SK-N-MC (cell line): ENCODE measurements at regions not wholly inside any gene's neighbourhood (a gene's known extent, or its start where the extent isn't known, plus 50 kb on each side); places are given as distances from the start of the nearest gene placed in this dataset.

ENCODE experiments used
- EZH2 ChIP-seq: fragments of 200-600 bp; sonication (generic); IDR thresholded peaks from one replicate; pipeline ENCODE4 v1.6.1; 2017; ENCODE audit warnings: antibody characterized with exemption
- POLR2AphosphoS5 ChIP-seq: IDR thresholded peaks from 2 replicates; pipeline ENCODE4 v1.6.1; 2012; ENCODE audit warnings: mild to moderate bottlenecking, low read depth, low read length, borderline replicate concordance

- TF ChIP-seq EZH2 (no peak), POLR2AphosphoS5 (no peak)
Measured at GRCh38 chr6:67882436-67883311, 752.4 kb upstream of the ADGRB3 start.
